HEK293 (cell line): ENCODE measurements at regions not wholly inside any gene's neighbourhood (a gene's known extent, or its start where the extent isn't known, plus 50 kb on each side); places are given as distances from the start of the nearest gene placed in this dataset.

Experiments used
- ATF2 ChIP-seq: fragments of 450-650 bp; formaldehyde crosslinking; IDR thresholded peaks from 2 replicates; pipeline ENCODE4 v1.5.1; 2016; ENCODE audit warnings: missing biosample characterization, missing genetic modification characterization, low read depth
- CTCF ChIP-seq: fragments of 450-650 bp; formaldehyde crosslinking; IDR thresholded peaks from 2 replicates; pipeline ENCODE4 v1.5.1; 2016; ENCODE audit warnings: missing biosample characterization, missing genetic modification characterization
- PBX3 ChIP-seq: sonication (generic); formaldehyde crosslinking; IDR thresholded peaks from 2 replicates; pipeline ENCODE4 v1.8.1; 2022; ENCODE audit warnings: mild to moderate bottlenecking, moderate library complexity, missing genetic modification reagents
- TCF7L2 ChIP-seq: IDR thresholded peaks from 2 replicates; pipeline ENCODE4 v1.6.1; 2011; ENCODE audit warnings: low read depth, mild to moderate bottlenecking, inconsistent platforms, low read length, moderate library complexity, borderline replicate concordance
- ZBTB1 ChIP-seq: fragments of 450-650 bp; formaldehyde crosslinking; IDR thresholded peaks from 2 replicates; pipeline ENCODE4 v1.5.1; 2016; ENCODE audit warnings: missing biosample characterization, missing genetic modification characterization
- ZBTB11 ChIP-seq: fragments of 450-650 bp; formaldehyde crosslinking; conservative IDR thresholded peaks from 2 replicates; pipeline ENCODE4 v1.5.1; 2016; ENCODE audit warnings: low read depth, missing biosample characterization, missing genetic modification characterization
- ZEB2 ChIP-seq: fragments of 450-650 bp; formaldehyde crosslinking; IDR thresholded peaks from 2 replicates; pipeline ENCODE4 v1.5.1; 2016; ENCODE audit warnings: missing biosample characterization, missing genetic modification characterization
- ZNF121 ChIP-seq: fragments of 450-650 bp; formaldehyde crosslinking; IDR thresholded peaks from 2 replicates; pipeline ENCODE4 v1.5.1; 2016; ENCODE audit warnings: missing biosample characterization, missing genetic modification characterization
- ZNF24 ChIP-seq: fragments of 450-650 bp; formaldehyde crosslinking; IDR thresholded peaks from 2 replicates; pipeline ENCODE4 v1.5.1; 2016; ENCODE audit warnings: missing biosample characterization, missing genetic modification characterization
- ZNF362 ChIP-seq: fragments of 450-650 bp; formaldehyde crosslinking; IDR thresholded peaks from 2 replicates; pipeline ENCODE4 v1.5.1; 2016; ENCODE audit warnings: missing biosample characterization, missing genetic modification characterization
- ZNF404 ChIP-seq: fragments of 450-650 bp; formaldehyde crosslinking; IDR thresholded peaks from 2 replicates; pipeline ENCODE4 v1.5.1; 2017; ENCODE audit warnings: missing biosample characterization, missing genetic modification characterization
- ZNF416 ChIP-seq: fragments of 450-650 bp; formaldehyde crosslinking; IDR thresholded peaks from 2 replicates; pipeline ENCODE4 v1.5.1; 2016; ENCODE audit warnings: missing biosample characterization, missing genetic modification characterization

- no peak for TF ChIP-seq ZBTB11 (tag by site-specific recombination)
- no peak for TF ChIP-seq ATF2
- no peak for TF ChIP-seq TCF7L2
- TF ChIP-seq CTCF: no peak
- no peak for TF ChIP-seq ZNF121 (tag by site-specific recombination)
- no peak for TF ChIP-seq ZNF416 (tag by site-specific recombination)
- TF ChIP-seq ZNF404: no peak
- no peak for TF ChIP-seq ZNF24
- TF ChIP-seq ZNF362 (tag by site-specific recombination): no peak
- no peak for TF ChIP-seq PBX3
- TF ChIP-seq ZEB2 (tag by site-specific recombination): no peak
- no peak for TF ChIP-seq ZBTB1 (tag by site-specific recombination)
Measured at GRCh38 chr2:118718921-118719320, 128.5 kb downstream of the EN1 start.
